HEK293T (cell line): ENCODE measurements at regions not wholly inside any gene's neighbourhood (a gene's known extent, or its start where the extent isn't known, plus 50 kb on each side); places are given as distances from the start of the nearest gene placed in this dataset.

Experiments used
- ARNT ChIP-seq: fragments of 450-650 bp; IDR thresholded peaks from 2 replicates; pipeline ENCODE4 v1.6.1; 2017; ENCODE audit warnings: mild to moderate bottlenecking
- BHLHE40 ChIP-seq: fragments of 450-650 bp; IDR thresholded peaks from 2 replicates; pipeline ENCODE4 v1.6.1; 2016; ENCODE audit warnings: mild to moderate bottlenecking, moderate library complexity, borderline replicate concordance
- FOXK2 ChIP-seq: fragments of 450-650 bp; IDR thresholded peaks from 2 replicates; pipeline ENCODE4 v1.6.1; 2016; ENCODE audit warnings: mild to moderate bottlenecking
- HDGF ChIP-seq: fragments of 450-650 bp; IDR thresholded peaks from 2 replicates; pipeline ENCODE4 v1.6.1; 2017; ENCODE audit warnings: antibody characterized with exemption, borderline replicate concordance
- L3MBTL2 ChIP-seq: fragments of 450-650 bp; conservative IDR thresholded peaks from 2 replicates; pipeline ENCODE4 v1.6.1; 2016; ENCODE audit warnings: mild to moderate bottlenecking
- LEF1 ChIP-seq: fragments of 450-650 bp; IDR thresholded peaks from 2 replicates; pipeline ENCODE4 v1.6.1; 2017; ENCODE audit warnings: mild to moderate bottlenecking, borderline replicate concordance
- NFRKB ChIP-seq: fragments of 450-650 bp; IDR thresholded peaks from 2 replicates; pipeline ENCODE4 v1.6.1; 2016; ENCODE audit warnings: mild to moderate bottlenecking, moderate library complexity
- PKNOX1 ChIP-seq: fragments of 450-650 bp; IDR thresholded peaks from 2 replicates; pipeline ENCODE4 v1.6.1; 2016
- SP1 ChIP-seq: fragments of 450-650 bp; IDR thresholded peaks from 2 replicates; pipeline ENCODE4 v1.6.1; 2017
- SUZ12 ChIP-seq: fragments of 450-650 bp; IDR thresholded peaks from 2 replicates; pipeline ENCODE4 v1.6.1; 2016; ENCODE audit warnings: mild to moderate bottlenecking
- TARDBP ChIP-seq: fragments of 450-650 bp; IDR thresholded peaks from 2 replicates; pipeline ENCODE4 v1.6.1; 2016

GRCh38 chr2:82158150-82158549 lies 1853.6 kb upstream of the LRRTM1 start:
- TF ChIP-seq BHLHE40 (no peak), SUZ12 (no peak), NFRKB (no peak), SP1 (no peak), FOXK2 (no peak), HDGF (no peak), L3MBTL2 (no peak), TARDBP (no peak), LEF1 (no peak), ARNT (no peak), PKNOX1 (no peak)
